ENCODE measurements at regions not wholly inside any gene's neighbourhood (a gene's known extent, or its start where the extent isn't known, plus 50 kb on each side); places are given as distances from the start of the nearest gene placed in this dataset.
"Not testable (repeated sequence)": the region's sequence is repeated elsewhere in the genome, so short reads cannot be mapped to it uniquely, and the experiment has no call there.

DNA sequence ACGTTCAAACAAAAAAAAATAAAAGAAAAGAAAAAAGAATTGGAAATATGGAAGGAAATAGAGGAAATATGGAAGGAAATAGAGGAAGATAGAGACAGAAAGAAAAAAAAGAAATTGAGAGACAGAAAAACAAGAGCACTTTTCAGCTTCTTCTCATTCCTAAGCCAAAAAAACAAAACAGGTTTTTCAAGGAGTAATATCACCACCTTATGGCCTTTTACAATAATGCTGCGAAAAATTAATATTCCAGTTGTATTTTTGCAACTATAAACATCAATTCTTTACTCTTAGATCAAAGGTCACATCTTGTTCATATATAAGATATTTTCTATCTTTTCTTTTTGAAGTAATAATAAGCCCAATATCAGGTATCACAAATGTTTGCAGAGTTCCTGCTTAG, 328.3 kb downstream of the FAT3 start:
- DNase-seq = no peak

GRCh38 chr11:92554688-92555087, 330.1 kb downstream of the FAT3 start:
- no peak for DNase-seq

DNA sequence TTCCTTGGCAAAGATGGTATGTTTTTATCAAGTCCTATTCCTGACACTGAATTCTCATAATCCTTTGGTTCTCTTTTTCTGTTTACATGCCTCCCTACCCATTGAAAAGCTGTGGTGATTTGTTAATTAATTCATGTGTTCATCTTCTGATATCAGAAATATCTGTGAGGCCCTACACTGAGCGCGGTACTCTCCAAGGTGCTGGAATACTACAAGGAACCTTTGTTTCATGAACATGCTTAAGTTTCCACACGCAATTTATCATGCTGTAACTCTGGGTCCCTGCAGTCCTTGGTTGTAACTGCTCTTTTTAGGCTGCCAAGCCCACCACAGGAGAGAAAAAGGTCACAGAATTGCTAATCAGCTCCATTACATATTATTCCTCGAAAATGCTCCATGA, 331.8 kb downstream of the FAT3 start:
- DNase-seq = no peak

GRCh38 chr11:92557879-92558278, 333.3 kb downstream of the FAT3 start:
- DNase-seq = no peak

DNA sequence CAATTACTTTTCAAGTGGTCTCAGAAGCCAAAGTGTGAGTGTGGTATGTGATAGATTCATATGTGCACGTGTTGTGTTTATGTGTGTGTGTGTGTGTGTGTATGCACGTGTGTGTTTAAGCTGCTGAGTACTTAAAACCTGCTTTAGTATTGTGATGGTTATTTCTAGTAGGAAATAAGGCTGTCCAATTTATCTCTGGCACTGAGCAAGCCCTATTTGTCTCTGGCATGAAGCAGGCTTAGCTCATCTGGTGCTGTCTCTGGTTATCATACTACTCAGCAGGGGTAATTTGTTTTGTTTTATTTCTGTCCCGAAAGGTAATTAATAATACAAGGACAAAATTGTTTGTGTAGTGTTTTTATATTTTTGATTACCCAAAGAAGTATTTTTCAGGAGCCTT, 333.7 kb downstream of the FAT3 start:
- DNase-seq = no peak

DNA sequence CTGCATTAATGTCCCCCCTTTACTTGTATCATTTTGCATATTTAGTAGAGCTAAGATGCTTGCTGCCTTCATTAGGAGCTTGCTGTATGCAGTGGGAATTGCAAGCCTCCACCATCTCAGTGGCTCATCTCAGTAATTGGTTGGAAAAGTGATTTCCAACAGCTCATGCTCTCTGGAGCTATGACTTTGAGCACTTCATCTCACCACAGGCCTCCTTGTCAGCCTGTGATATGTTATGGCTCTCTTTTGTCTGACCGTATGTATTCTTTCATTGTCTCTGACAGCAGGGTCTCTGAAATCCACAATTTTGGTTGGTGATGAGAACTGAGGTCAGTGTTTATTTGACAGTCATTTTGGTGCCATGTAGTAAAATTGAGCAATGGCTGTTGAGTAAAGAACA, 345.1 kb downstream of the FAT3 start:
- DNase-seq = no peak

- no peak for DNase-seq
These were observed 347.9 kb downstream of the FAT3 start for GRCh38 chr11:92572559-92572958.

- DNase-seq = no peak
These were observed 351.7 kb downstream of the FAT3 start for GRCh38 chr11:92576315-92576714.

- no peak for DNase-seq
These were observed 356.3 kb downstream of the FAT3 start for GRCh38 chr11:92580908-92581307.

- no peak for DNase-seq
These were observed 363.8 kb downstream of the FAT3 start for GRCh38 chr11:92588393-92588792.

GRCh38 chr11:92589512-92589911, 364.9 kb downstream of the FAT3 start:
- no peak for DNase-seq

DNA sequence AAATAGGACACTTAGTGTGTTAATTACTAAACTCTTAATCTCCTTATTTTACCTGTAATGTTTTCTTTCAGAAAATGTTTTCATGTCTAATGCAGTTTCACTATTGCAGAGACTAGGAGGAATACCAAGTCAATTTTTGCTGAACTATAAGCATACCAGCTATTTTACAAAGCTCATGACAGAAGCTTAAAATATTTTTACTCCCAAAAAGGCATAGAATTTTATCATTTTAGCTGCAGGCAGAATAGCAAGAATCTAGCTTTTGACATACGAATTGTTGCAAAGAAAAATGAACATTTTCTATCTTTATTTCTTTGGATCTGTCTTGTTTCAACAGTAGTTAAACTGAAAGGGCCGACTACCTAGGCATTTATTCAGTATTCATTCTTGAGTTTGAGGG, 366.9 kb downstream of the FAT3 start:
- DNase-seq = no peak

- no peak for DNase-seq
These were observed 369.6 kb downstream of the FAT3 start for GRCh38 chr11:92594251-92594650.

GRCh38 chr11:92595052-92595451, 370.4 kb downstream of the FAT3 start:
- DNase-seq = no peak

GRCh38 chr11:92596596-92597317, 372.1 kb downstream of the FAT3 start:
- DNase-seq = no peak

DNA sequence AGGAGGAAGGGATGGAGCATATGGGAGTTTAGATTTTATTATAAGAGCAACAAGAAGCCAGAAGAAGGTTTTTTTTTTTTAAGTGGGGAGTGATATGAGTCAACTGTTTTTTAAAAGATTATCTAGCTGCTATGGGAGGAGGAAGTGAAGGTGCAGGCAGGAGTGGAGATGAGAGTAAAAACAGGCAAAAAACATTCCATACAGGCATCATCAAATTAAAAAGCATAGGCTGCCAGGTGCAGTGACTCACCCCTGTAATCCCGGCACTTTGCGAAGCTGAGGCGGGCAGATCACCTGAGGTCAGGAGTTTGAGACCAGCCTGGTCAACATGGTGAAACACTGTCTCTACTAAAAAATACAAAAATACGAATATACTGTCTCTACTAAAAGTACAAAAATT, 368.4 kb upstream of the MTNR1B start:
- no peak for DNase-seq

DNA sequence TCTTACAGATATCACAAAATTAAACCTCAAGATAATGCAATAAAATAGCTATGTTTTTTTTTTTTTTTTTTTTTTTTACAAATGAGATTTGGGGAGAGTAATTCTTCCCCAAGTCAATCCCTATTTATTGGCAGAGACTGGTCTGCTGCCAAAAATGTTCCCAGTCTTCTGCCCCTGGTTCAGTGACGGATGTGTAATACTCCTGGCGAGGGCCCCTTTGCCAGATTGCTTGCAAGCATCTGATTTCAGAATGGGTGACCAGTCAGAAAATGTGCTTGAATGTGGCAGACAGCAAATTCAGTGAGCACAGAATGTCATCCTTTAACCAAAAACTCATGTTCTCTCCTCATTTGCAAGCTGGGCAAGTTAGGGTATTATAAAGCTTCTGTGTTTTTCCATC, 363.8 kb upstream of the MTNR1B start:
- DNase-seq = no peak

DNA sequence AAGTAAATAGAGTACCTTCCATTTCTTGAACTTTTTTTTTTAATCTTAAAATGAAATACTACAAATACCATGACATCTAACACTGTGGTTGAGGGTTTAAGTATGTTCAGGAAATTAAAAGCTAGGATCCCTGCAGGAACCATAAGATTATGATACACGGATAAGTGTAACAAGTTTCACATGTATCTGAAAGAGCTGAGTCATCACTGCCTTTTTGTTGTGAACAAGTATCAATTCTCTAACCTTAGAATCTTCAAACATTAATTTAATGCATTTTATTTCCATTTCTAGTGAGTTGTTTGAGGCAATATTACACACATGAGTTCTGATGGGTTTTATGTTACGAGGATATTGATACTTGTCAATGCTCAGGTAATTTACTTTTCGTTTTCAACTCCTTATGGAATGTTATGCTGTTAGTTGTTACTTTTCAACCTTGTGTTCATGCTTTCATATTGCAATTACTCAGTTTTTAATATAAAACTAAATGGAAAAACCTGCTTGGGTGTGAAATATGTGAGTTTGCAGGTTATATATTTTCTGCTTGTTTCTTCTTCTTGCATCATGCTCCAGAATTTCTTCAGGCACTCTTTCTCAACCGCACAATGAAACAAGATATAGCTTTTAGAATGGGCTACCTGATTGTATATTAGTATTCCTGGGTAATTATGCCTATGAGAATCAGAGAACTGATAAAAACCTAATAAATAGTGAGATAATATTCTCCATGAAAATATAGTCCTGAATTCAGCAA, 361.3 kb upstream of the MTNR1B start:
- no peak for DNase-seq

DNA sequence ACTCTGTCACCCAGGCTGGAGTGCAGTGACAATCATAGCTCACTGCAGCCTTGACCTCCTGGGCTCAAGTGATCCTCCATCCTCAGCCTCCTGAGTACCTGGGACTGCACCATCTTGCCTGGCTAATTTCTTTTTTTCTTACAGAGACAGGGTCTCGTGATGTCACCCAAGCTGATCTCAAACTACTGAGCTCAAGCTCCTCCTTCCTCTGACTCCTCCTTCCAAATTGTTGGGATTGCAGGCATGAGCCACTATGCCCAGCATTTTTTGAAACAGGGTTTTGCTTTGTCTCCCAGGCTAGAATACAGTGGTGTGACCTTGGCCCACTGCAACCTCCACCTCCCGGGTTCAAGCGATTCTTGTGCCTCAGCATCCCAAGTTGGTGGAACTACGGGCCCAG, 358.3 kb upstream of the MTNR1B start:
- DNase-seq = no peak

DNA sequence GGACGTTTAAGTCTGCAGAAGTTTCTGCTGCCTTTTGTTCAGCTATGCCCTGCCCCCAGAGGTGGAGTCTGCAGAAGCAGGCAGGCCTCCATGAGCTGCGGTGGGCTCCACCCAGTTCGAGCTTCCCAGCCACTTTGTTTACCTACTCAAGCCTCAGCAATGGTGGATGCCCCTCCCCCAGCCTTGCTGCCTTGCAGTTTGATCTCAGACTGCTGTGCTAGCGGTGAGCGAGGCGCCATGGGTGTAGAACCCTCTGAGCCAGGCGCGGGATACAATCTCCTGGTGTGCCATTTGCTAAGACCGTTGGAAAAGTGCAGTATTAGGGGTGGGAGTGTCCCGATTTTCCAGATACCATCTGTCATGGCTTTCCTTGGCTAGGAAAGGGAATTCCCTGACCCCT, 351.4 kb upstream of the MTNR1B start:
- not testable (repeated sequence) for DNase-seq

DNA sequence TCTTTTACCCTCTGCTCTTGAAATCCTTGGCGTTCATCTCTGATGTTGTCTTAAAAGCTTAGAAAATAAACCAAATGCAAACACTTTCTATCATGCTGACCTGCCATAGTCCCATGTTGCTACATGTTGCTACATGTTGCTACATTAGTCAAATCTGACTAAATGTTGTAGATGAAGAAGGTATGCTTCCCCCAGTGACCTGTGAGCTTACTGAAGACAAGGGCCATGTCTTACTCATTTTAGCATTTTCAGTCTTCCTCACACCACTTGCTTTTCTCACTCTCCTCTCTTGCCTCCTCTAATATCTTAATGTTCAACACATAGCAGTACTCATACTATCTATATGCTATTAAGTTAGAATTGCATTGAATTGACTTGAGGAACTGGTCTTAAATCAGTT, 346.4 kb upstream of the MTNR1B start:
- DNase-seq = no peak

GRCh38 chr11:92625894-92626293, 343.6 kb upstream of the MTNR1B start:
- DNase-seq = no peak

- DNase-seq = no peak
These were observed 342.8 kb upstream of the MTNR1B start for GRCh38 chr11:92626624-92627023.

GRCh38 chr11:92627615-92628256, 341.7 kb upstream of the MTNR1B start:
- no peak for DNase-seq

Data from SW 1271 (cell line).